Endodermal cell (in vitro differentiated cells): ENCODE measurements at regions not wholly inside any gene's neighbourhood (a gene's known extent, or its start where the extent isn't known, plus 50 kb on each side); places are given as distances from the start of the nearest gene placed in this dataset.
"Not testable (repeated sequence)": the region's sequence is repeated elsewhere in the genome, so short reads cannot be mapped to it uniquely, and the experiment has no call there.

Experiments
- DNase-seq: peaks from one replicate; pipeline ENCODE4 v3.0.0-alpha.2; 2017
- H3K27ac ChIP-seq: 2 replicates; pipeline ENCODE4 v1.5.1; 2013; ENCODE audit warnings: mild to moderate bottlenecking, low read depth, low read length, moderate library complexity
- H3K27me3 ChIP-seq: 2 replicates; pipeline ENCODE4 v1.6.1; 2013; ENCODE audit warnings: mild to moderate bottlenecking, low read length, moderate library complexity; ENCODE audit not compliant: insufficient read depth, control insufficient read depth, poor library complexity, severe bottlenecking
- H3K36me3 ChIP-seq: 2 replicates; pipeline ENCODE4 v1.7.0; 2013; ENCODE audit warnings: mild to moderate bottlenecking, low read length, moderate library complexity; ENCODE audit not compliant: control insufficient read depth, insufficient read depth
- H3K4me1 ChIP-seq: one replicate; pipeline ENCODE4 v1.7.0; 2013; ENCODE audit warnings: low read length; ENCODE audit not compliant: control insufficient read depth, insufficient read depth
- H3K4me3 ChIP-seq: 2 replicates; pipeline ENCODE4 v1.5.1; 2013; ENCODE audit warnings: mild to moderate bottlenecking, low read length, moderate library complexity
- H3K9ac ChIP-seq: 2 replicates; pipeline ENCODE4 v1.6.1; 2013; ENCODE audit warnings: mild to moderate bottlenecking, low read length, moderate library complexity; ENCODE audit not compliant: poor library complexity, severe bottlenecking; ENCODE audit errors: extremely low read depth
- H3K9me3 ChIP-seq: 2 replicates; pipeline ENCODE4 v1.6.1; 2013; ENCODE audit warnings: mild to moderate bottlenecking, low read length, moderate library complexity; ENCODE audit not compliant: control insufficient read depth
- H3K27ac Mint-ChIP-seq: 2 replicates; pipeline ENCODE4 v1.8.0; 2020; ENCODE audit warnings: mixed read lengths
- H3K27me3 Mint-ChIP-seq: 2 replicates; pipeline ENCODE4 v1.8.0; 2021; ENCODE audit warnings: mild to moderate bottlenecking, mixed read lengths; ENCODE audit not compliant: insufficient read depth
- H3K36me3 Mint-ChIP-seq: 2 replicates; pipeline ENCODE4 v1.8.0; 2020; ENCODE audit warnings: low read depth, mixed read lengths
- H3K4me1 Mint-ChIP-seq: 2 replicates; pipeline ENCODE4 v1.8.0; 2020; ENCODE audit warnings: mixed read lengths
- H3K4me3 Mint-ChIP-seq: 2 replicates; pipeline ENCODE4 v1.8.0; 2020; ENCODE audit warnings: mild to moderate bottlenecking, moderate library complexity, mixed read lengths
- H3K9me3 Mint-ChIP-seq: 2 replicates; pipeline ENCODE4 v1.8.0; 2020; ENCODE audit warnings: mild to moderate bottlenecking, mixed read lengths
- CTCF ChIP-seq: fragments of 200-600 bp; sonication (generic); conservative IDR thresholded peaks from 2 replicates; pipeline ENCODE4 v1.5.0; 2021; ENCODE audit warnings: antibody characterized with exemption, mild to moderate bottlenecking
- WGBS, 2 experiments: methylation state at CpG; one replicate each; pipeline versions ENCODE4 v1.1.5 to v1.1.7; 2013; ENCODE audit warnings: missing lambda C conversion rate in 2 of 2, mixed read lengths in 1 of 2; ENCODE audit not compliant: insufficient coverage in 1 of 2, insufficient read length in 1 of 2; 5-methylcytosine and 5-hydroxymethylcytosine counted together

- H3K27ac Mint-ChIP-seq = no peak overlapping the region
- Histone ChIP-seq H3K4me3 (no peak overlapping the region), H3K36me3 (no peaks in the 10 kb centered on the region), H3K9ac (no peak overlapping the region), H3K9me3 (no peaks in the 10 kb centered on the region), H3K27me3 (no peaks in the 10 kb centered on the region), H3K27ac (no peak overlapping the region), H3K4me1 (no peaks in the 10 kb centered on the region)
- H3K4me1 Mint-ChIP-seq = peaks cover 19% of the 10 kb centered on the region
- WGBS, 2 experiments = 81 to 86% methylated on average over 3 to 4 of the region's 4 CpGs
- H3K4me3 Mint-ChIP-seq = no peak overlapping the region
- no peak for TF ChIP-seq CTCF
- no peaks in the 10 kb centered on the region for H3K9me3 Mint-ChIP-seq
- H3K27me3 Mint-ChIP-seq = no peaks in the 10 kb centered on the region
- no peak for DNase-seq
- no peaks in the 10 kb centered on the region for H3K36me3 Mint-ChIP-seq
These were observed 119.7 kb downstream of the PMAIP1 start for GRCh38 chr18:60019463-60019840.

- no peak overlapping the region for H3K27ac Mint-ChIP-seq
These were observed 119.0 kb downstream of the PMAIP1 start for GRCh38 chr18:60018618-60019462.

GRCh38 chr18:60018134-60018533, 118.3 kb downstream of the PMAIP1 start:
- H3K27ac Mint-ChIP-seq, H3K9me3 ChIP-seq, H3K36me3 ChIP-seq, H3K4me3 Mint-ChIP-seq, H3K4me1 ChIP-seq, H3K9me3 Mint-ChIP-seq, H3K27me3 ChIP-seq, H3K36me3 Mint-ChIP-seq, H3K4me3 ChIP-seq, H3K27me3 Mint-ChIP-seq, DNase-seq, H3K27ac ChIP-seq, H3K9ac ChIP-seq: not testable (repeated sequence)
- WGBS, 2 experiments = 97% methylated on average over 2 of the region's 3 CpGs; no CpG with 5 or more reads in 1 of the 2 experiments
- peaks cover 19% of the 10 kb centered on the region for H3K4me1 Mint-ChIP-seq

More at GRCh38 chr18:60018618-60019462, 119.0 kb downstream of the PMAIP1 start:
- Histone ChIP-seq H3K27ac (no peak overlapping the region), H3K9ac (no peak overlapping the region), H3K27me3 (no peaks in the 10 kb centered on the region), H3K4me3 (no peak overlapping the region), H3K9me3 (no peaks in the 10 kb centered on the region), H3K36me3 (no peaks in the 10 kb centered on the region), H3K4me1 (no peaks in the 10 kb centered on the region)
- Mint-ChIP-seq H3K9me3 (peaks cover 3% of the 10 kb centered on the region), H3K27me3 (peaks cover 2% of the 10 kb centered on the region), H3K4me1 (peaks cover 19% of the 10 kb centered on the region), H3K36me3 (no peaks in the 10 kb centered on the region), H3K4me3 (no peak overlapping the region)
- WGBS, 2 experiments = 55% methylated on average over 3 of the region's 3 CpGs; no CpG with 5 or more reads in 1 of the 2 experiments
- no peak for DNase-seq
- no peak for TF ChIP-seq CTCF
